NOMO-1 treated with dmso at 0.1 percent for 144 hours (cell line): ENCODE measurements at regions not wholly inside any gene's neighbourhood (a gene's known extent, or its start where the extent isn't known, plus 50 kb on each side); places are given as distances from the start of the nearest gene placed in this dataset.

Source experiments
- DNase-seq: peaks from one replicate; lab custom pipeline; 2025; ENCODE audit not compliant: unreplicated experiment; lab: John Stamatoyannopoulos, UW

- DNase-seq, result no peak
These were observed 289.5 kb upstream of the MPDZ start for GRCh38 chr9:13568841-13569601.

GRCh38 chr9:13568405-13568804 is 288.9 kb upstream of the MPDZ start:
- DNase-seq, result no peak

GRCh38 chr9:13567833-13568232 is 288.3 kb upstream of the MPDZ start:
- no peak for DNase-seq

- DNase-seq, result no peak
These were observed 278.3 kb upstream of the MPDZ start for GRCh38 chr9:13557746-13558145.

- DNase-seq, result no peak
These were observed 277.2 kb upstream of the MPDZ start for GRCh38 chr9:13556656-13557055.

- DNase-seq, result no peak
These were observed 276.6 kb upstream of the MPDZ start for GRCh38 chr9:13555989-13556500.

GRCh38 chr9:13555516-13555915 is 276.0 kb upstream of the MPDZ start:
- no peak for DNase-seq

- no peak for DNase-seq
These were observed 275.1 kb upstream of the MPDZ start for GRCh38 chr9:13554626-13555025.

- DNase-seq, result no peak
These were observed 273.2 kb upstream of the MPDZ start for GRCh38 chr9:13552606-13553215.

- DNase-seq, result no peak
These were observed 271.0 kb upstream of the MPDZ start for GRCh38 chr9:13550519-13550918.

- DNase-seq, result no peak
These were observed 269.0 kb upstream of the MPDZ start for GRCh38 chr9:13548535-13548934.

- DNase-seq, result no peak
These were observed 255.6 kb upstream of the MPDZ start for GRCh38 chr9:13535141-13535540.

- no peak for DNase-seq
These were observed 254.5 kb upstream of the MPDZ start for GRCh38 chr9:13534006-13534405.

- DNase-seq, result no peak
These were observed 252.9 kb upstream of the MPDZ start for GRCh38 chr9:13532407-13532806.

GRCh38 chr9:13529321-13530104 is 250.0 kb upstream of the MPDZ start:
- no peak for DNase-seq

GRCh38 chr9:13524245-13524644 is 244.8 kb upstream of the MPDZ start:
- DNase-seq, result no peak

GRCh38 chr9:13520069-13520468 is 240.6 kb upstream of the MPDZ start:
- no peak for DNase-seq

- no peak for DNase-seq
These were observed 234.4 kb upstream of the MPDZ start for GRCh38 chr9:13513716-13514444.

- no peak for DNase-seq
These were observed 233.8 kb upstream of the MPDZ start for GRCh38 chr9:13513286-13513685.

GRCh38 chr9:13508681-13509080 is 229.2 kb upstream of the MPDZ start:
- DNase-seq, result no peak

GRCh38 chr9:13508086-13508485 is 228.6 kb upstream of the MPDZ start:
- DNase-seq, result no peak
